H9 (cell line): ENCODE measurements at regions not wholly inside any gene's neighbourhood (a gene's known extent, or its start where the extent isn't known, plus 50 kb on each side); places are given as distances from the start of the nearest gene placed in this dataset.

ENCODE experiments used
- DNase-seq: peaks from one replicate; pipeline ENCODE4 v3.0.0-alpha.2; 2017
- H2AFZ ChIP-seq: one replicate; pipeline ENCODE4 v1.6.1; 2013; ENCODE audit warnings: mild to moderate bottlenecking, low read length, control low read depth, moderate library complexity
- H2AK5ac ChIP-seq: 2 replicates; pipeline ENCODE4 v1.6.1; 2013; ENCODE audit warnings: low read length, control low read depth, mixed read lengths; ENCODE audit not compliant: insufficient read length
- H2BK120ac ChIP-seq: one replicate; pipeline ENCODE4 v1.6.1; 2013; ENCODE audit warnings: low read depth, mild to moderate bottlenecking, low read length, control low read depth, inconsistent platforms; ENCODE audit not compliant: poor library complexity, severe bottlenecking
- H2BK12ac ChIP-seq: 2 replicates; pipeline ENCODE4 v1.6.1; 2013; ENCODE audit warnings: low read length, control low read depth, mixed read lengths, low read depth; ENCODE audit not compliant: insufficient read length
- H2BK15ac ChIP-seq: 2 replicates; pipeline ENCODE4 v1.6.1; 2013; ENCODE audit warnings: low read depth, low read length, control low read depth
- H2BK20ac ChIP-seq: one replicate; pipeline ENCODE4 v1.6.1; 2013; ENCODE audit warnings: low read depth, mild to moderate bottlenecking, low read length, control low read depth, inconsistent platforms; ENCODE audit not compliant: poor library complexity, severe bottlenecking
- H2BK5ac ChIP-seq: 2 replicates; pipeline ENCODE4 v1.6.1; 2013; ENCODE audit warnings: low read length, control low read depth, mixed read lengths; ENCODE audit not compliant: insufficient read length
- H3K14ac ChIP-seq: 2 replicates; pipeline ENCODE4 v1.6.1; 2013; ENCODE audit warnings: low read length, control low read depth; ENCODE audit not compliant: insufficient read depth
- H3K18ac ChIP-seq: 2 replicates; pipeline ENCODE4 v1.6.1; 2013; ENCODE audit warnings: low read depth, mild to moderate bottlenecking, mixed read lengths, low read length, control low read depth; ENCODE audit not compliant: insufficient read length
- H3K23ac ChIP-seq: 2 replicates; pipeline ENCODE4 v1.6.1; 2013; ENCODE audit warnings: low read length, control low read depth, mixed read lengths, low read depth; ENCODE audit not compliant: insufficient read length
- H3K23me2 ChIP-seq: 2 replicates; pipeline ENCODE4 v1.6.1; 2013; ENCODE audit warnings: low read depth, mild to moderate bottlenecking, mixed read lengths, low read length, control low read depth; ENCODE audit not compliant: insufficient read length, poor library complexity, severe bottlenecking
- H3K27ac ChIP-seq: 2 replicates; pipeline ENCODE4 v1.5.1; 2013; ENCODE audit warnings: low read length, control low read depth, mixed read lengths, low read depth; ENCODE audit not compliant: insufficient read length
- H3K27me3 ChIP-seq: 2 replicates; pipeline ENCODE4 v1.6.1; 2013; ENCODE audit warnings: low read length, control low read depth, inconsistent platforms; ENCODE audit not compliant: insufficient read depth
- H3K4ac ChIP-seq: 2 replicates; pipeline ENCODE4 v1.6.1; 2013; ENCODE audit warnings: low read depth, mild to moderate bottlenecking, control low read depth, inconsistent platforms, low read length, moderate library complexity
- H3K4me1 ChIP-seq: 2 replicates; pipeline ENCODE4 v1.6.1; 2013; ENCODE audit warnings: low read length, control low read depth, inconsistent platforms; ENCODE audit not compliant: insufficient read depth
- H3K4me2 ChIP-seq: 2 replicates; pipeline ENCODE4 v1.6.1; 2013; ENCODE audit warnings: low read length, control low read depth, mixed read lengths; ENCODE audit not compliant: insufficient read length, insufficient read depth
- H3K56ac ChIP-seq: 2 replicates; pipeline ENCODE4 v1.6.1; 2013; ENCODE audit warnings: low read depth, mild to moderate bottlenecking, mixed read lengths, low read length, control low read depth; ENCODE audit not compliant: insufficient read length
- H3K79me1 ChIP-seq: 2 replicates; pipeline ENCODE4 v1.6.1; 2013; ENCODE audit warnings: low read depth, mild to moderate bottlenecking, moderate library complexity, low read length, control low read depth, inconsistent platforms; ENCODE audit not compliant: insufficient read depth, poor library complexity, severe bottlenecking
- H3K79me2 ChIP-seq: 2 replicates; pipeline ENCODE4 v1.6.1; 2013; ENCODE audit warnings: low read length, control low read depth, inconsistent platforms; ENCODE audit not compliant: insufficient read depth
- H3K9ac ChIP-seq: 2 replicates; pipeline ENCODE4 v1.6.1; 2013; ENCODE audit warnings: low read length, control low read depth, mixed read lengths; ENCODE audit not compliant: insufficient read length; ENCODE audit errors: extremely low read depth
- H3K9me3 ChIP-seq: one replicate; pipeline ENCODE4 v1.6.1; 2013; ENCODE audit warnings: low read depth, low read length, inconsistent platforms; ENCODE audit not compliant: control insufficient read depth
- H3T11ph ChIP-seq: one replicate; pipeline ENCODE4 v1.6.1; 2013; ENCODE audit warnings: mild to moderate bottlenecking, low read length, control low read depth, inconsistent platforms
- H4K20me1 ChIP-seq: one replicate; pipeline ENCODE4 v1.6.1; 2013; ENCODE audit not compliant: control insufficient read depth, insufficient read length, insufficient read depth
- H4K5ac ChIP-seq: 2 replicates; pipeline ENCODE4 v1.6.1; 2013; ENCODE audit warnings: low read depth, mild to moderate bottlenecking, mixed read lengths, low read length, control low read depth; ENCODE audit not compliant: insufficient read length
- H4K8ac ChIP-seq: replicated peaks from 2 replicates; pipeline ENCODE4 v1.6.1; 2013; ENCODE audit warnings: low read length, control low read depth, mixed read lengths, low read depth; ENCODE audit not compliant: insufficient read length
- H4K91ac ChIP-seq: 2 replicates; pipeline ENCODE4 v1.6.1; 2013; ENCODE audit warnings: low read depth, mild to moderate bottlenecking, moderate library complexity, mixed read lengths, low read length, control low read depth; ENCODE audit not compliant: insufficient read length
- H3K27ac Mint-ChIP-seq, 3 experiments: 2 replicates in 2 of 3; 3 replicates in 1 of 3; pipeline ENCODE4 v1.8.0; 2020 to 2021; ENCODE audit warnings: mixed read lengths in 3 of 3, mild to moderate bottlenecking in 1 of 3, moderate library complexity in 1 of 3
- H3K27me3 Mint-ChIP-seq: 2 replicates; pipeline ENCODE4 v1.8.0; 2021; ENCODE audit warnings: low read depth, mild to moderate bottlenecking, moderate library complexity, mixed read lengths
- H3K36me3 Mint-ChIP-seq, 3 experiments: 2 replicates in 2 of 3; 3 replicates in 1 of 3; pipeline ENCODE4 v1.8.0; 2020 to 2021; ENCODE audit warnings: low read depth in 3 of 3, mixed read lengths in 3 of 3; ENCODE audit not compliant: insufficient read depth in 1 of 3
- H3K4me1 Mint-ChIP-seq, 2 experiments: 2 replicates each; pipeline ENCODE4 v1.8.0; 2020; ENCODE audit warnings: mixed read lengths in 2 of 2
- H3K4me3 Mint-ChIP-seq, 2 experiments: 2 replicates in 1 of 2; 3 replicates in 1 of 2; pipeline ENCODE4 v1.8.0; 2020 to 2021; ENCODE audit warnings: mild to moderate bottlenecking in 2 of 2, mixed read lengths in 2 of 2, moderate library complexity in 1 of 2
- H3K9me3 Mint-ChIP-seq, 2 experiments: 2 replicates in 1 of 2; 3 replicates in 1 of 2; pipeline ENCODE4 v1.8.0; 2020; ENCODE audit warnings: mild to moderate bottlenecking in 2 of 2, mixed read lengths in 2 of 2, moderate library complexity in 1 of 2
- CTCF ChIP-seq: fragments of 200-600 bp; sonication (generic); conservative IDR thresholded peaks from 3 replicates; pipeline ENCODE4 v1.8.0; 2021; ENCODE audit warnings: antibody characterized with exemption, mild to moderate bottlenecking
- WGBS: extraction: QIAGEN DNeasy Blood & Tissue Kit; methylation state at CpG from one replicate; pipeline ENCODE4 v1.1.7; 2013; ENCODE audit warnings: missing lambda C conversion rate, low lambda C conversion rate, mixed read lengths; ENCODE audit not compliant: insufficient read length; ENCODE audit errors: extremely low coverage; 5-methylcytosine and 5-hydroxymethylcytosine counted together

- H2BK20ac ChIP-seq = no peak overlapping the region
- no peak overlapping the region for H3K4ac ChIP-seq
- no peaks in the 10 kb centered on the region for H4K20me1 ChIP-seq
- H2BK120ac ChIP-seq = no peak overlapping the region
- H2AFZ ChIP-seq = no peak overlapping the region
- TF ChIP-seq CTCF = no peak
- peaks cover 5 to 6% of the 10 kb centered on the region in 2 experiments; a peak in 3 of 4 replicates for H3K4me1 Mint-ChIP-seq
- H3K4me1 ChIP-seq = no peaks in the 10 kb centered on the region
- H2AK5ac ChIP-seq = no peak overlapping the region
- no peak overlapping the region for H3T11ph ChIP-seq
- H3K79me1 ChIP-seq = no peaks in the 10 kb centered on the region
- H3K4me2 ChIP-seq = no peak overlapping the region
- H4K8ac ChIP-seq = no peak overlapping the region
- no peak overlapping the region for H2BK15ac ChIP-seq
- H3K56ac ChIP-seq = no peak overlapping the region
- no peak overlapping the region for H3K23ac ChIP-seq
- no peaks in the 10 kb centered on the region for H3K9me3 ChIP-seq
- no peak for DNase-seq
- H2BK12ac ChIP-seq = no peak overlapping the region
- H3K27ac Mint-ChIP-seq = no peak overlapping the region
- no peaks in the 10 kb centered on the region for H3K27me3 Mint-ChIP-seq
- H3K18ac ChIP-seq = no peak overlapping the region
- H3K36me3 Mint-ChIP-seq = no peaks in the 10 kb centered on the region
- no CpG with 5 or more reads among the region's 1 CpG for WGBS
- no peak overlapping the region for H3K4me3 Mint-ChIP-seq
- no peaks in the 10 kb centered on the region for H3K9me3 Mint-ChIP-seq
- H3K27me3 ChIP-seq = no peaks in the 10 kb centered on the region
- no peaks in the 10 kb centered on the region for H3K79me2 ChIP-seq
- no peak overlapping the region for H4K91ac ChIP-seq
- no peak overlapping the region for H3K27ac ChIP-seq
- H3K23me2 ChIP-seq = no peaks in the 10 kb centered on the region
- no peak overlapping the region for H4K5ac ChIP-seq
- H3K9ac ChIP-seq = no peak overlapping the region
- no peak overlapping the region for H3K14ac ChIP-seq
- H2BK5ac ChIP-seq = no peak overlapping the region
Observed at GRCh38 chr5:121174351-121174750, 677.3 kb upstream of the FTMT start.
